Cardiac septum (tissue), 1 donor: ENCODE measurements at regions not wholly inside any gene's neighbourhood (a gene's known extent, or its start where the extent isn't known, plus 50 kb on each side); places are given as distances from the start of the nearest gene placed in this dataset.

Source experiments
- DNase-seq: peaks from one replicate; pipeline ENCODE4 v3.0.0-alpha.2; 2020; ENCODE audit warnings: low spot score
- intact Hi-C: fragments of 100-400 bp; cut with DNase I; formaldehyde crosslinking; loops from one replicate; pipeline ENCODE4 v1.14.0; 2022
- donor health status: DM: no; HTN: no; CAD: no.

DNA sequence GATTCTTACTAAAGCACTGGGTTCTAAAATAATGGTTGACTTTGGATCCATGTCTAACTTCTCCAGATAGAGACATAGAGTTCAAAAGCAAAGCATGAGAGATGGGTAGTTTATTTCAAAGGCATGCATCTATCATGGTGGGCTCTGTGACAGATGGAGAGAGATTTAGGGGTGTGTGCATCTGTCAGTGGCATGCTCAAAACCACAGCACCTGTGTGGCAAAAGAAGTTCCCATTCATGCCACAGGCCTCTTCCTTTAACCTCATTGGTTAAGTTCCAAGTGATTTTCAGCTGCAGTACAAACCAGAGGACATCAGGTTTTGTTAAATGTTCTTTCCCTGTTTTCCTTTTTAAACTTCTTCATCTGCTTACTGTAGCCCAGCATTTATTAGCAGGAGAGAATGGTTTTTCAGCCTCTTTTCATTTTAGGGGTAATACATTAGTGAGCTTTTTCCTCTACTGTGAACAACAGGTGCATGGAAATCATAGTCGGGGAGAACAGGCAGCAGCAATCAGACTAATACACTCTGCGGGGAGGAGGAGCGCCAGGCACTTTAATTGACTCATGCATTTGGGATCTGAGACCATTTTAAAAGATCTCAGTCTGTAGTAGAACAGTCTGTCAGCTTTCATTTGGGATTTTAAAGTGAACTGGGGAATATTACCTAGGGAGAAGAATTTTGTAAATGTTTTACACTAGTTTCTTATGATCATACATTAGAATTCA lies 52.4 kb upstream of the UPP2 start:
- intact Hi-C loops: no loop called here
- DNase-seq: no peak

DNA sequence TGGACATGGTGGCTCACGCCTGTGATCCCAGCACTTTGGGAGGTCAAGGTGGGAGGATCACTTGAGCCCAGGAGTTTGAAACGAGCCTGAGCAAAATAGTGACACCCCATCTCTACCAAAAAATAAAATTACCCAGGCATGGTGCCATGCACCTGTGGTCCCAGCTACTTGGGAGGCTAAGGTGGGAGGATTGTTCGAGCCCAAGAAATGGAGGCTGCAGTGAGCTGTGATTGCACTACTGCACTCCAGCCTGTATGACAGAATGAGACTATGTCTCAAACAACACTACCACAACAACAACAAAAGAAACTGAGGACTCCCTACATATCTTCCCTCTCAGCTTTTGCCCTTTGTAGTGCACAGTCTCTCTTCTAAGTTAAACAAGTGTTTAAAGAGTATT lies 53.3 kb upstream of the UPP2 start:
- no peak for DNase-seq
- intact Hi-C loops: no loop called here

DNA sequence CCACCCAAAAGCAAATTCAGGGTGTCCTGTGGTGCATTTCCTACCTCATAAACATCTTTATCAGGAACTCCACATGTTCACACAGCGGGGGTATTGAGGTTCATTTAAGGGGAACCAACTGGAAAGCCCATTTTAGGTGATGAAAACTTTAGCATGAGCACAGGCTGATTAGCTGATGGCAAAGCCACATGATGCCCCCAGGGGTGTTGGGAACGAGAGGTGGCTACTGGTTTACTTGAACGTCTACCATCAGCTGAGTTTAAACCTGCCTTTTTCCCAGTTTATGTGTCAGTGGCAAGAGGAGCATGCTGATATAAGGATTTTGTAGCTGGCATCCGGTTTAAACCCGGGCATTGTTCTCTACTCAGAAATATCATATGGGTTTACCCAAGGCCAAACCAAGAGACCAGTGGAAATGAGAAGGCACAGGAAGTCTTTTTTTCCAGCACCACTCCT lies 54.5 kb upstream of the UPP2 start:
- DNase-seq: no peak
- intact Hi-C loops: no loop called here

DNA sequence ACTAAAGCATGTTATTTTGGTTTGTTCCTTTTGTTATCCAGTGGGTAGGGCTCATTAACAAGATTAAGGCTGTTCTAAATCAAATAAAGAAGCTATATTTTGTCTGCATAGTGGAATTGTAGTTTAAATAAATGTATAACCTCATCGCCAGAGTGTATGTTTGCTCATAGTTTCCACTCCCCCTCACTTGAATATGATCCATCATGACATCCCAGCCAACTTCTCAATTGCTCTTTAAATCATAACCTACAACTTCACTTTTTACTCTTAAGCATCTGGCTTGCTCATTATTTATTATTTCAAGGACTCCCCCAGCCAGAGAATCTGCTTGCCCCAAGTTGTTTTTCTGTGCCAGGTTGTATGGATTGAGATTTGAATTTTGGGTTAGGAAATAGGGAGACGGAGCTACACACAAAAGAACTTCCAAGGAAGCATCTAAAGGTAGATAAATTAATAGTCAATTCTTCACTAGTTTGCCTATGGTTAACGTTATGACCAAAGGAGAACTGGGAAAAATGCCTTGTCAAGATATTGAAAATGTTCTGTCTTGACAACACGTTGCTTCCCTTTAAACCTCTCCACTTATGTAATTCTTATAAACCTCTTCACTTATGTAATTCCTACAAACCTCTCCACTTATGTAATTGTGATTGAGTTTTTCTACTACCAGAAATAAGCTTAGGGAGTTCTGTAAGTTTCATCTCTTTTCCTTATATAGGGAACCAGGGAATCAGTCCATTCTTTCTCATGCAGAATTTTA lies 55.4 kb upstream of the UPP2 start:
- no peak for DNase-seq
- intact Hi-C loops: no loop called here

DNA sequence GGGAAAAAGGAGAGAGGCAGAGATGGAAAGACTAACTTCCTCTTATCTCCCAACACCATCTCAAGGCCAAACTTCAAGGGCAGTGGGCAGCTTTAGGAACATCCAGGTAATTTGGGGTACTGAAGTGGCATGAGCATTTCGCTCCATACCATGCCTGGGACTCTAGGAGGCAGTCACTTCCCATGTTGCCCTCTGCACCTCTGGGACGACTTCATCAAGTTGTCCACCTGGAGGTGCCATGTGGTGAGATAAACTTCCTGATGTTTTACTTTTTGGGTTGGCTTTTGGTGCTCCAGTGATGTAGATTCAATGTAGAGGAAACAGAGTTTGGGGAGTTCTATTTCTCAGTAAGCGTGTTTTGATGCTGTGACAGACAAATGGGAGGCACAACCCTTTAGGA lies 56.3 kb upstream of the UPP2 start:
- no peak for DNase-seq
- intact Hi-C loops: no loop called here

DNA sequence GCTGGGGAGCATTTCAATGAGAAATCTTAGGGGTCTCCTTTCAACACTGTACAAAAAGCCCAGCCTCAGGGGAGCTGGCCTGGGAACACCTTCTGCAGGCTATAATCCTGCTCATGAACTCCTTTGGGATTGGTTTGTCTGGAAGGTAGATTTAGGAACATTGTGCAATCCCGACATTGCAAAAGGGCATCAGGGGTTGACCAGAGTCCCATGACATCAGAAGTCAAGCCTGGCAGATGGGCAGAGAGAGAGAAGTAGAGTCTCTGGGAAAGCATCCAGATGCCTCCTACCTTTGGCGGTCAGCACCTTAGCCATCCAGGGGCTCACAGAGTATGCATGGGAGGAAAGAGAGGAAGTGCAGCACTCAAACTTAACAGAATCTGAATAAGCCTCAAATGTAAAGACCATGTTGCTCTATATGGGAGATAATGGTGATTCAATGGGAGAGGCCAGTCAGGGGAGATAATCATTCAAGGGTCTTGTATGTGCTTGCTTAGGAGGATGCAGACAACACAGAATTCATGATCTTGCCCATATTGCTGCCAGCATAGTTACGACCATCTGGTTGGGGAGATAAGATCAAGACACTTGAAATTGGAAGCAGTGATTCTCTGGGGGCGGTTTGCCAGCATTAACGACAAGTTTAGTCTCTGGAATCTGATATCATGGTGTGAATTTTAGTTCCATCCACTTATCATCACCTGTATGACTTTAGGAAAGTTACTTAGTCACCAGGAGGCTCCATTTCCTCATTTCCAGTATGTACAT lies 58.3 kb upstream of the UPP2 start:
- intact Hi-C loops: no loop called here
- DNase-seq: no peak

DNA sequence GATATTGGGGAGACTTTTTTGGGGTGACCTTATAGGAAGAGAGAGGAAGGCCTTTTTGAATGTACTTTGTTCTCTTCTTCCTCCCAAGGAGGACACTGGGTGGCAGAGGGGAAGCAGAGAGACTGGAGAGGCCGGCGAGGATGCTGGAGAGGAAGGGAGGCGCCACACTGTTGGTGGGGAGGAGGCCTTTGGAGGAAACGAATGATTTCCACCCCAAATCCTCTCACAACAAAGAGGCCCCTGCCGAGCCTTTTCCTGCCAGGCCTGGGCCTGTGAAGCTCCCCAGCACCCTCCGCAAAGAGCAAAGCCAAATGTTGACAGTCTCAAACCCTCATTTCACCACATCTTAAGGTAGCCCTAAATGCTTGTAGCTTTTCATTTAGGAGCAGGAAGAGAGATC lies 59.0 kb upstream of the UPP2 start:
- intact Hi-C loops: no loop called here

DNA sequence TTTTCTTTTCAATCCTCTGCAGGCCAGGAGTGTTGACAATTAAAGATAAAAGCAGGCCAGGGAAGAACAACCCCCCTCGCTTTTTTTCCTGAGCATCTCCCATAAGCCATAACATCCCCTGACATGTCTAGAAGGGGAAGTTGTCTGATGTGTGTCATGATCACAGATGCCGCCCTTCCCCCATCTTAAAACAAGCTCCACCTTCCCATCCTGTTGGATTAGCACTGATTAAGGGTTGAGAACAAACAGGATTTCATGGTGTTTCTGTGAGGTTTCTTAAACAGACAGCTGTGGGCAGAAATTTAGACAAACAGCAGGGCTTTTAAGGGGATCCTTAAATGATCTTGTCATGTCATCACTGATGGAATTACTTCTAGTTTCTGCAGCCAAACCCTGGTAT lies 59.4 kb upstream of the UPP2 start:
- DNase-seq: no peak
- intact Hi-C loops: no loop called here

More for the DNA sequence above, 59.0 kb upstream of the UPP2 start:
- no peak for DNase-seq

DNA sequence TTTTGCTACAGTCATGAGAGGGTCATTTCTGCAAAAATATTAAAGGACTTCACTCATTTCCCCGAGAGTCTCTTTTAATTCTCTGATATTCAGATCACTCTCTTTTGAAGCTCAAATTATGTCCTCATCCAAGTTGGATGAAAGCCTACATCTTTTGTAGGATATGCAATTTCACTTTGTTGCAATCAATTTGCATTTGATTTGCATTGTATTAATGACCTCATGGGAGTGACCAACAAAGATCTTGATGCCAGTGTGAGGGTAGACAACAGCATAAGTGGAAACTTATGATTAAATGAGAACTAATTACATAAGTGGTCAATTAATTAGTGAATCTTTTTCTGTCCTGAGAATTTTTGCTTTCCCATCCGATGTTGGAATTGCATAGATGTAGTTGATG lies 60.3 kb upstream of the UPP2 start:
- intact Hi-C loops: no loop called here
- DNase-seq: no peak

DNA sequence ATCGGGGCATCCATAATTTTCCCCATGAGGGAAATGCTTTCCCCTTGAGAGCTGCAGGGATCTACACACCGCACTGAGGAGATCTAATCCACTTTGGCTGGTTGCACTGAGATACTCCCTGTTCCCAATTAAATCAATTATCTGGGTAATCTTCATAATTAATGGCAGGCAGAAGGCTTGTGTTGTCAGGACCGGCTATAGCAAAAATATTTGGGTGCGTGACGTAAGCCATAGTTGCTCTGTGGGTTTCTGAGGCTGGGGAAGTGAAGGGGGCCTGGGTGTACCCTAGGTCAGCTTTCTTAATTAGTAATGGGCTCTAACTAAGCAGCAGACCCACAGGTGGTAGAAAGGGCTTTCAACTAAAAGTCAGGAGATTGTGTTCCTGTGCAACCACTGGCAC lies 62.8 kb upstream of the UPP2 start:
- intact Hi-C loops: no loop called here
- no peak for DNase-seq

DNA sequence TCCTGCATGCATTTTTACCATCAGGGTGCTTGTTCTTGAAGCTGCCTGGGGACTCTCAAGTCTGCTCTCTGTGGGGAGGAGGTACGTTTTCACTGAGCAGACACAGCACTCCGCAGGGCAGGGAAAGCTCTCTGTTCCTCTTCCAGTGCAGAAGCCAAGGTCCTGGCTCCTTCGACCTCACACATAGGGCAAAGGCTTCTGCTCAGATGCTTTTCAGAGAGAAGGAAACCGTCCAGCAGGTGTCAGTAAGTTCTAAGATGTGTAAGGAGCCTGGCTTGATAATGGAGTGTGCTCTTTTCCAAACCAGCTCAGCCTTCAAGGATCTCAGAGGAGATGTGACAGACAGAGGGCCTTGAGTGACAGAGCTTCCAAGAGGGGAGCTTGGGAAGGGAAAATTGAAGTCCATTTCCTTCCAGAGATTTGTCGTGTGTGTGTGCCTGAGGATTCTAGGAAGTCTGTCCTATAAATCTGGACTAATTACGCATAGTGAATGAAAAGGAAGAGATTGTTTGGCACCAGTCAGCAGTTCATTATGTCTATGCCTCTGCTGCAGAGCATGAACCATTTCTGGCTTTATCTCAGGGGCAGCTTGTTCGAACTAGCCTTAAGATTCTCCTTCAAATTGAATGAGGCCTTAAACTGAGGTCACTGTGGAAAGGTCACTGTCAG lies 67.3 kb upstream of the UPP2 start:
- DNase-seq: no peak
- intact Hi-C loops: loop anchor here (2.0 to 5.0 kb wide), 2 partner anchors 148 to 422 kb away; partner anchors contain the start of genes CCDC148 and PKP4

DNA sequence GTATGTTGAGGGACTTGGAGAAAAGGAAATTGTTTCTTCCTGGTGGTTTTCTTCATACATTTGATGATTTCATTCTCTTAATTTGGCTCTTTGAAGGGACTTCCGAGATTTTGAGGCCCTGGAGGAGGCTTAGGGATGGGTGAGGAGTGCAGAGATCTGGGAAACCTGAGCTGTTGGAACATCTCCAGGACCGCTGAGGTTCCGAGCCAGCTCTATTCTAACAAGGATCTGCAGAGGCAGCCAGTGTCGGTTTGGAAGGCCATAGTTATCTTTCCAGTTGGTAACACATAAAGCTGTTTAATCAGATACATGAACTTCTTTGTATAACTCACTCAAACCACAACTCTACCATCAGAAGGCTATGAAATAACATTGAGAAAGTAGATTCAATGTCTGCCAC lies 70.3 kb upstream of the UPP2 start:
- intact Hi-C loops: loop anchor here (5.0 kb wide), 1 partner anchor 151 kb away; no protein-coding TSS in a partner anchor
- no peak for DNase-seq

DNA sequence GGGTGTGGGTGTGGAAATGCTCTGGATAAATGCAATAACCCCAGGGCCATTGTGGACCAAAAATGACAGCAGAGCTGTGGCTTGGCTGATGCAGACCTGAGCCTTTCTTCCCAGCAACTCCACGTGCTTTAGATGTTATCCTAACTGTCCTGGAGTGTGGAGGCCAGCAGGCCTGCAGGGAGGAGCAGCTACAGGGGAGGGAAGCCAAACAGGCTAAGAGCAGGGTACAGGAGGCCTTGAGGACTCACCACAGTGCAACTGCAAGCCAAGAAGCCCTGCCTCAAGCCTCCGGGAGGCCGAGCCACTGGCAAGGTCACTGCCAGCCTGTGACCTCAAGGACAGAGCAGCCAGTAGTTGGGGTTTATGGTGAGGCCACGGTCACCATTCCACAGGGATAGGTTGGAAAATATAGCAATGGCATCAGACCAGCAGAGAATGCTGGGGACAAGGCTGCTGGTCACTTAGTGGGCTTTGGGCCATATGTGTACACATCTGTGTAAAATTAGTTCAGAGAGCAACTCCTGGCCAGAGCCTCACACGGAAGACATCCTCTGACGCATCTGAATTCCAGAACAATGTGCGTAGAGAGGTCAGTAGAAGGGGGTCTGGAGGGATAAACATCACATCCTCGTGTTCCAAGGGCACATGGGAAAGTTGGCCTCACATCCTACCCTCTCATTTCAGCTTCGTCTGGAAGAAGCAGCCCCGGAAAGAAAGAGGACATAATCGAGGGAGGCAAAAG lies 76.2 kb upstream of the UPP2 start:
- DNase-seq: no peak
- intact Hi-C loops: loop anchor here (2.0 kb wide), 1 partner anchor 727 kb away; no protein-coding TSS in a partner anchor

DNA sequence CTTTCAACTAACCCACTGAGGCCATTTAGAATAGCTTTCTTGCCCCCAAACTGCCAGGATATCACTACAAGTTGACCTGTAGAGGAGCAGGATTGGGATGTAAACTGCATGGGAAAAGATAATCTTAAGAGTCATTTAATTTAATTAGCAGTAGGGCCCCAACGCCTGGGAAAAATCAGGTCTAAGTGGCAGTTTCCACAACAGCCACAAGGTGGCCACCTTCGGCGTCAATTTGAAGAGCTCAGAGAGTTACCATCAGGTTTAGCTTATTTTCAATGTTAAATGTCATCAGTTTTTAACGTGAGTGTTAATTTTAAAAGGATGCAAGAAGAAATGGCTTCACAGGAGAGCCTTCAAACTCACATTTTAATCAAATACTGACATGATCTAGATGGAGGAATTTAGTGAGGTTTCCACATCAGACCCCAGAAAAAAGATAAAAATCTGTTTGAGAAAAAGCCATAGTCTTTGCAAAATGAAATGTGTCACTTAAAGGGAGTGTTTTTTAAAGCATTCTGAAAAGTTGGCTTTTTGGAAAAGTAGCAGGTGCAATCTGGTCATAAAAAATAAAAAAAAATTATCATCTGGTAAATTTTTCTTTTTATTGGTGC lies 77.3 kb upstream of the UPP2 start:
- intact Hi-C loops: loop anchor here (2.0 kb wide), 1 partner anchor 728 kb away; no protein-coding TSS in a partner anchor
- DNase-seq: peak; percentile 80

DNA sequence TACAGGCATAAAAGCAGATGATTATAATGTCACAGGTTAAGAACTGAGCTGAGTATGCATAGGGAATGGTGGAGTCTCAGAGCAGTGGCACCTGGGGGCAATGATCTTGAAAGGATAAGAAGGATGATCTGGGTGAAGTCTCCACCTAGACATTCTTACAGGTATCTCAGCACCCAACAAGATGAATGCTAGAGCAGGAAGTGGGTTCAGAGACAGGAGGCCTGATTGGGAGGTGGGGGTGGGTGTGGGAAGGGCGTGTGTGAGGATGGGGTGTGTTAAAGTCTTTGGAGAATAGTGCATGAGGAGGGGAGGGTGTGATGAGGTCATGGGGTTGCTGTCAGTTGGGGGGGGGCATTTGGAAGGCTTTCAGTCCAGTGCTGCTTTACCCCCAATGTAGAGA lies 78.8 kb upstream of the UPP2 start:
- no peak for DNase-seq
- intact Hi-C loops: no loop called here

DNA sequence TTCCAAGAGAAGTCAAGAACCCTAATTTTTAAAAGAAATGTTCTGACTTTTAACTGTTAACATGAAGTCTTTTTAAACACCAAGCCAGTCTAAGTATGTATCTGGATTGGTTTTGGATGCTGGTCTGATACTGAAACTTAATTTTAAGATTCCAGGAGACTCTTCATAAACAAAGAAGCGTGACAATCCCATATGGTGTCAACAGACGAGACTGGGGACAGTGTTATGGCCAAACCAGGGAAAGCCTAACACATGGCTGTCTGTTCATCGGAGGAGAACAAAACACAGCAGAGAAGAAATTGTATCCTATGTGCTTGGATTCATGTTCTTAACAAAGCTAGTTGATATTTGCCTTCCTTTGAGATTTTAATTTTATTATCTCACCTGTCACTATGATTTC lies 80.5 kb upstream of the UPP2 start:
- intact Hi-C loops: no loop called here
- no peak for DNase-seq

DNA sequence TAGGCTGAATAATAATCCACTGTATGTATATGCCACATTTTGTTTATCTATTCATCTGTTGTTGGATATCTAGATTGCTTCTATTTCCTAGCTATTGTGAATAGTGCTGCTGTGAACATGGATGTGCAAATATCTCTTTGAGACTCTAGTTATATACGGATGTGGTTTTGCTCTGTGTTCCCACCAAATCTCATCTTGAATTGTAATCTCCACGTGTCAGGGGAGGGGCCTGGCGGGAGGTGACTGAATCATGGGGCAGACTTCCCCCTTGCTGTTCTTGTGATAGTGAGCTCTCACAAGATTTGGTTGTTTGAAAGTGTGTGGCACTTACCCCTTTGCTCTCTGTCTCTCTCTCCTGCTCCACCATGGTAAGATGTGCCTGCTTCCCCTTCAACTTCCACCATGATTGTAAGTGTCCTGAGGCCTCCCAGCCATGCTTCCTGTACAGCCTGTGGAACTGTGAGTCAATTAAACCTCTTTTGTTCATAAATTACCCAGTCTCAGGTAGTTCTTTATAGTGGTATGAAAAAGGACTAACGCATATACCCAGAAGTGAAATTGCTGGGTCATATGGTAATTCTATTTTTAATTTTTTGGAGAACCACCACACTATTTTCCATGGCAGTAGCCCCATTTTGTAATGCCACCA lies 86.1 kb upstream of the UPP2 start:
- no peak for DNase-seq
- intact Hi-C loops: loop anchor here (10.0 kb wide), 1 partner anchor 711 kb away; no protein-coding TSS in a partner anchor

DNA sequence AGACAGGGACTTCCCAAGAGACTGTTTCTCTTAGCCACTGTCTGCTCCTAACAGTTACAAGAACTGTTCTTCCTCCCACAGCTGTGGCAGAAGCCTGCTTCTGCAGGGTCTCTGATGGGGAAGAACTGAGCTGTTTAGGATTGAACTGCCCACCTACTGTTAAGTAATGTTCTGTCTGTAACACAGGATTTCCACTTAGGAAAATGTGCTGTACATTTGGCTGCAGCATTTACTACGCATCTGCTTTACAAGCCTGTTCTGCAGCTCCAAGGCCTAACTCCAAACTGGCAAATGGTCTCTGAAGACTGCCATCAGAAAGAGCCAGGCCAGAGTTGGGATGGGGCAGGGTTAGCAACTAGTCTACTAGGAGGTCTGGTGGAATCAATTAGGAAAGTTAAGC lies 87.8 kb upstream of the UPP2 start:
- DNase-seq: no peak
- intact Hi-C loops: loop anchor here (5.0 to 10.0 kb wide), 2 partner anchors 517 to 709 kb away; no protein-coding TSS in a partner anchor
